CD14-positive monocyte (primary cell): ENCODE measurements at regions not wholly inside any gene's neighbourhood (a gene's known extent, or its start where the extent isn't known, plus 50 kb on each side); places are given as distances from the start of the nearest gene placed in this dataset.

Source experiments
- DNase-seq, 3 donors: peaks; one replicate each; pipeline ENCODE4 v3.0.0-alpha.2; 2011 to 2022
- H2AFZ ChIP-seq: 2 replicates; pipeline ENCODE4 v1.6.0; 2012; ENCODE audit warnings: mild to moderate bottlenecking, low read depth, low read length, inconsistent platforms; ENCODE audit not compliant: insufficient read depth, poor library complexity, severe bottlenecking
- H3K27ac ChIP-seq, 2 donors: 1 replicate in 1 of 2; 2 replicates in 1 of 2; pipeline ENCODE4 v1.5.1; 2012 to 2013; ENCODE audit warnings: low read length in 2 of 2, control low read depth in 1 of 2, inconsistent platforms in 1 of 2, low read depth in 1 of 2, mild to moderate bottlenecking in 1 of 2
- H3K27me3 ChIP-seq, 2 donors: one replicate each; pipeline versions ENCODE4 v1.6.0 to v1.6.1; 2011 to 2013; ENCODE audit warnings: low read length in 2 of 2; ENCODE audit not compliant: control insufficient read depth in 2 of 2, insufficient read depth in 2 of 2
- H3K36me3 ChIP-seq, 2 donors: replicated peaks in 1 of 2; 1 replicate in 1 of 2; 2 replicates in 1 of 2; pipeline versions ENCODE4 v1.5.1 to v1.6.1; 2012 to 2013; ENCODE audit warnings: low read length in 2 of 2, control low read depth in 1 of 2, inconsistent platforms in 1 of 2, mild to moderate bottlenecking in 1 of 2; ENCODE audit not compliant: insufficient read depth in 2 of 2, control insufficient read depth in 1 of 2
- H3K4me1 ChIP-seq, 2 donors: 1 replicate in 1 of 2; 2 replicates in 1 of 2; pipeline versions ENCODE4 v1.5.1 to v1.6.1; 2012 to 2013; ENCODE audit warnings: low read length in 2 of 2, control low read depth in 1 of 2, inconsistent platforms in 1 of 2, mild to moderate bottlenecking in 1 of 2, moderate library complexity in 1 of 2; ENCODE audit not compliant: insufficient read depth in 2 of 2, control insufficient read depth in 1 of 2
- H3K4me2 ChIP-seq: replicated peaks from 2 replicates; pipeline ENCODE3; 2012; ENCODE audit warnings: low read length, moderate library complexity, mild to moderate bottlenecking; ENCODE audit not compliant: poor library complexity, severe bottlenecking; ENCODE audit errors: extremely low read depth
- H3K4me3 ChIP-seq, 3 experiments: fragments of 200-600 bp in 1 of 3; sonication (generic) in 1 of 3; replicated peaks in 1 of 3; 1 replicate in 2 of 3; 2 replicates in 1 of 3; pipeline ENCODE4 v1.5.1; 2011 to 2013; ENCODE audit warnings: low read length in 3 of 3, mild to moderate bottlenecking in 3 of 3, control low read depth in 2 of 3, low read depth in 2 of 3, inconsistent platforms in 1 of 3, moderate library complexity in 1 of 3
- H3K79me2 ChIP-seq: 2 replicates; pipeline ENCODE4 v1.6.0; 2012; ENCODE audit warnings: mild to moderate bottlenecking, control low read depth, inconsistent platforms, low read length, moderate library complexity; ENCODE audit not compliant: insufficient read depth
- H3K9ac ChIP-seq: 2 replicates; pipeline ENCODE4 v1.6.0; 2017; ENCODE audit warnings: low read length, mild to moderate bottlenecking; ENCODE audit not compliant: insufficient read depth, poor library complexity, severe bottlenecking
- H3K9me3 ChIP-seq, 2 donors: replicated peaks in 1 of 2; 1 replicate in 1 of 2; 2 replicates in 1 of 2; pipeline versions ENCODE4 v1.5.1 to v1.6.1; 2012 to 2013; ENCODE audit warnings: low read length in 2 of 2, control low read depth in 1 of 2; ENCODE audit not compliant: control insufficient read depth in 1 of 2, insufficient read depth in 1 of 2
- H4K20me1 ChIP-seq: 2 replicates; pipeline ENCODE4 v1.6.0; 2012; ENCODE audit warnings: mild to moderate bottlenecking, low read length, control low read depth, moderate library complexity; ENCODE audit not compliant: insufficient read depth
- H3K27ac Mint-ChIP-seq, 7 donors: one replicate each; pipeline ENCODE4 v1.8.0; 2020; ENCODE audit warnings: mild to moderate bottlenecking in 7 of 7, mixed read lengths in 7 of 7, moderate library complexity in 6 of 7, inconsistent platforms in 2 of 7
- H3K27me3 Mint-ChIP-seq, 3 donors: one replicate each; pipeline ENCODE4 v1.8.0; 2021 to 2022; ENCODE audit warnings: low read depth in 3 of 3, mild to moderate bottlenecking in 3 of 3, mixed read lengths in 3 of 3, moderate library complexity in 3 of 3, inconsistent platforms in 1 of 3
- H3K36me3 Mint-ChIP-seq, 2 donors: one replicate each; pipeline ENCODE4 v1.8.0; 2020; ENCODE audit warnings: mixed read lengths in 2 of 2, inconsistent platforms in 1 of 2, mild to moderate bottlenecking in 1 of 2
- H3K4me1 Mint-ChIP-seq: one replicate; pipeline ENCODE4 v1.8.0; 2020; ENCODE audit warnings: mild to moderate bottlenecking, mixed read lengths
- H3K4me3 Mint-ChIP-seq, 2 donors: one replicate each; pipeline ENCODE4 v1.8.0; 2020; ENCODE audit warnings: mild to moderate bottlenecking in 2 of 2, mixed read lengths in 2 of 2, moderate library complexity in 1 of 2
- H3K9me3 Mint-ChIP-seq, 7 donors: one replicate each; pipeline ENCODE4 v1.8.0; 2020 to 2022; ENCODE audit warnings: mixed read lengths in 7 of 7, mild to moderate bottlenecking in 6 of 7, moderate library complexity in 6 of 7, inconsistent platforms in 2 of 7
- WGBS: methylation state at CpG from one replicate; pipeline ENCODE4 v1.1.5; 2013; ENCODE audit warnings: missing lambda C conversion rate; ENCODE audit not compliant: insufficient coverage; 5-methylcytosine and 5-hydroxymethylcytosine counted together
- intact Hi-C, 2 donors: fragments of 100-400 bp; cut with micrococcal nuclease; formaldehyde crosslinking; loops; one replicate each; pipeline versions ENCODE4 v1.15.0 to v1.15.1; 2023
- TF ChIP-seq, protein P1 (sequence below): fragments of 200-600 bp; IDR thresholded peaks from one replicate; pipeline ENCODE4 v1.8.0; 2022; ENCODE audit warnings: antibody characterized with exemption, mild to moderate bottlenecking

DNA sequence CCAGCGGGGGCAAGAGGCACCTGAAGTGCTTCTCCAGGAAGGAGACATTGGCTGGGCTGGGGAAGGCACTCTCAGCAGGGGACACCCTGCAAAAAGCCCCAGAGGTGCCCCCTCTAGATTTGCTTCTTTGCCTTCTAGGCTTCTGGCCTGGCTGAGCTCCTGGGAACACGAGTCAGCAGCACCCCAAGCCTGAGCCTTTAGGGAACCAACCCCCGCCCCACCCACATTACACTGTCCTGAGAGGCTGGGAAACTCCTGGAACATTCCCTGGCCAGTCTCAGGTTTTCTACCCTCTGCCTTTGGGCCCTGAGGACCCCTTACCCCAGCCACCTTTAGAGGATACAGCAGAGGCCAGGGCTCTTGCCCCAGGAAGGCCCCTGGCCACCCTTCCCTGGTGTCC lies 108.4 kb upstream of the LINGO1 start:
- TF ChIP-seq, protein P1, sequence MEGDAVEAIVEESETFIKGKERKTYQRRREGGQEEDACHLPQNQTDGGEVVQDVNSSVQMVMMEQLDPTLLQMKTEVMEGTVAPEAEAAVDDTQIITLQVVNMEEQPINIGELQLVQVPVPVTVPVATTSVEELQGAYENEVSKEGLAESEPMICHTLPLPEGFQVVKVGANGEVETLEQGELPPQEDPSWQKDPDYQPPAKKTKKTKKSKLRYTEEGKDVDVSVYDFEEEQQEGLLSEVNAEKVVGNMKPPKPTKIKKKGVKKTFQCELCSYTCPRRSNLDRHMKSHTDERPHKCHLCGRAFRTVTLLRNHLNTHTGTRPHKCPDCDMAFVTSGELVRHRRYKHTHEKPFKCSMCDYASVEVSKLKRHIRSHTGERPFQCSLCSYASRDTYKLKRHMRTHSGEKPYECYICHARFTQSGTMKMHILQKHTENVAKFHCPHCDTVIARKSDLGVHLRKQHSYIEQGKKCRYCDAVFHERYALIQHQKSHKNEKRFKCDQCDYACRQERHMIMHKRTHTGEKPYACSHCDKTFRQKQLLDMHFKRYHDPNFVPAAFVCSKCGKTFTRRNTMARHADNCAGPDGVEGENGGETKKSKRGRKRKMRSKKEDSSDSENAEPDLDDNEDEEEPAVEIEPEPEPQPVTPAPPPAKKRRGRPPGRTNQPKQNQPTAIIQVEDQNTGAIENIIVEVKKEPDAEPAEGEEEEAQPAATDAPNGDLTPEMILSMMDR: no peak
- intact Hi-C loops: no loop called here
- Histone ChIP-seq H3K4me1 (no peaks in the 10 kb centered on the region), H2AFZ (no peak overlapping the region), H4K20me1 (no peaks in the 10 kb centered on the region), H3K4me2 (no peak overlapping the region), H3K9me3 (no peaks in the 10 kb centered on the region), H3K36me3 (no peaks in the 10 kb centered on the region), H3K79me2 (no peaks in the 10 kb centered on the region), H3K27me3 (peaks cover 0 to 7% of the 10 kb centered on the region in 2 donors), H3K27ac (no peak overlapping the region), H3K4me3 (no peak overlapping the region), H3K9ac (no peak overlapping the region)
- 79% methylated on average over 2 of the region's 3 CpGs for WGBS
- Mint-ChIP-seq H3K4me1 (peaks cover 4% of the 10 kb centered on the region), H3K27ac (no peak overlapping the region), H3K36me3 (no peaks in the 10 kb centered on the region), H3K9me3 (no peaks in the 10 kb centered on the region), H3K4me3 (no peak overlapping the region), H3K27me3 (peaks cover 4 to 10% (median 5%) of the 10 kb centered on the region in 3 donors)
- no peak for DNase-seq

DNA sequence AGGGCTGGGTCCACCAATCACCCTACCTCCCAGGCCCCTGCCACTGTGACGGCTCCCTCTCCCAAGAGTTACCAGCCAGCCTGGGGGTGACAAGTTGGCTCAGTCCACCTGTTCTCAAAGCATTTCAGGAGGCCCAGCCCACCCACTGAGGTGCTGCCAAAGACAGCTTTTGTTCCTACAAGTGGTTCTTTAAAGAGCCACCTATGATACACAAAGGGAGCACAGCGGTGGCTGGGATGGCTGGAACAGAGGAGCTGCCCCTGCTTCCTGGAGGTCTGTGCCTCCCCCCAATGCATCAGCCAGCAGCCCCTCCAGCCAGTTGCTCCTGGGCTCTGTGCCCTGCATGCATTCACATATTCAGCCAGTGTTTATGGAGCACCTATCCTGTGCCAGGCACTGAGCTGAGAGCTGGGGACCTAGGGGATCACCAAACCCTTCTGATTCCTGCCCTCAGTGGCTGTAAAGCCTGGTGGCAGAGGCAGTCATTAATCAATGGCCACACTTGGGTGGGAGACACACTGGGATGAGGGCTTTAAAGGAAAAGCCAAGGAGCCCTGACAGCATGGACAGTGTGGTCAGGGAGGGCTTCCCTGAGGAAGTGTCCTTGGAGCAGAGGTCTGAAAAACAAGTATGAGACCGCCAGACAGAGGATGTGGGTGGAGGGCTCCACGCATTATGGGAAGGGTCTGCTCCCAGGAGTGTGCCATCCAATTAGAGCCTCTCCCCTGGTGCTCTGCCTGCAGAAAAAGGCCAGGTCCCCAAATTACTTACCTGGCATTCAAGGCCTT lies 107.1 kb upstream of the LINGO1 start:
- no peak overlapping the region for H3K27ac Mint-ChIP-seq
- H3K4me1 Mint-ChIP-seq: peaks cover 4% of the 10 kb centered on the region
- Histone ChIP-seq H3K79me2 (no peaks in the 10 kb centered on the region), H2AFZ (no peak overlapping the region), H3K9ac (no peak overlapping the region), H3K4me2 (no peak overlapping the region), H3K36me3 (no peaks in the 10 kb centered on the region), H3K9me3 (no peaks in the 10 kb centered on the region), H3K27ac (no peak overlapping the region), H3K4me3 (no peak overlapping the region), H3K27me3 (peaks cover 0 to 7% of the 10 kb centered on the region in 2 donors), H3K4me1 (no peaks in the 10 kb centered on the region), H4K20me1 (no peaks in the 10 kb centered on the region)
- no peak for DNase-seq
- no peaks in the 10 kb centered on the region for H3K9me3 Mint-ChIP-seq
- peaks cover 4 to 12% (median 4%) of the 10 kb centered on the region in 3 donors for H3K27me3 Mint-ChIP-seq
- intact Hi-C loops: no loop called here
- H3K4me3 Mint-ChIP-seq: no peak overlapping the region
- WGBS: 76% methylated on average over 3 of the region's 4 CpGs
- H3K36me3 Mint-ChIP-seq: no peaks in the 10 kb centered on the region
- TF ChIP-seq, protein P1: no peak
